GM23338 (cell line): ENCODE measurements at regions not wholly inside any gene's neighbourhood (a gene's known extent, or its start where the extent isn't known, plus 50 kb on each side); places are given as distances from the start of the nearest gene placed in this dataset.

ENCODE experiments used
- ATAC-seq: fragments of 200-7000 bp; cut with Tn5 transposase; 3 replicates; pipeline ENCODE4 v1.9.1; 2020
- DNase-seq: peaks from one replicate; pipeline ENCODE4 v3.0.0-alpha.2; 2015; ENCODE audit warnings: low spot score
- H2AFZ ChIP-seq: fragments of 200-600 bp; sonication (generic); 2 replicates; pipeline ENCODE4 v1.8.0; 2016; ENCODE audit warnings: antibody characterized with exemption, mild to moderate bottlenecking, moderate library complexity
- H3F3A ChIP-seq: fragments of 200-600 bp; sonication (generic); replicated peaks from 2 replicates; pipeline ENCODE4 v1.8.0; 2017; ENCODE audit warnings: antibody characterized with exemption, mixed run types, low read depth
- H3K27ac ChIP-seq: fragments of 200-600 bp; sonication (generic); 2 replicates; pipeline ENCODE4 v1.6.1; 2016; ENCODE audit warnings: low read depth
- H3K27me3 ChIP-seq: fragments of 200-600 bp; sonication (generic); 2 replicates; pipeline ENCODE4 v1.8.0; 2016; ENCODE audit warnings: mild to moderate bottlenecking, mixed run types, moderate library complexity; ENCODE audit not compliant: insufficient read depth
- H3K36me3 ChIP-seq: fragments of 200-600 bp; sonication (generic); 2 replicates; pipeline ENCODE4 v1.8.0; 2016; ENCODE audit warnings: mild to moderate bottlenecking; ENCODE audit not compliant: insufficient read depth
- H3K4me1 ChIP-seq: fragments of 200-600 bp; sonication (generic); 2 replicates; pipeline ENCODE4 v1.8.0; 2016; ENCODE audit warnings: mild to moderate bottlenecking, moderate library complexity; ENCODE audit not compliant: insufficient read depth
- H3K4me2 ChIP-seq: fragments of 200-600 bp; sonication (generic); 2 replicates; pipeline ENCODE4 v1.7.1; 2017; ENCODE audit warnings: mixed run types
- H3K4me3 ChIP-seq: fragments of 200-600 bp; sonication (generic); 2 replicates; pipeline ENCODE4 v1.6.1; 2016; ENCODE audit warnings: mixed run types
- H3K79me2 ChIP-seq: fragments of 200-600 bp; sonication (generic); replicated peaks from 2 replicates; pipeline ENCODE4 v1.8.0; 2017; ENCODE audit warnings: mild to moderate bottlenecking; ENCODE audit not compliant: insufficient read depth
- H3K9me2 ChIP-seq: fragments of 200-600 bp; sonication (generic); 2 replicates; pipeline ENCODE4 v1.8.0; 2017; ENCODE audit not compliant: insufficient read depth
- H4K20me1 ChIP-seq: fragments of 200-600 bp; sonication (generic); replicated peaks from 2 replicates; pipeline ENCODE4 v1.8.0; 2017; ENCODE audit warnings: mild to moderate bottlenecking; ENCODE audit not compliant: insufficient read depth
- H3K27ac Mint-ChIP-seq: 2 replicates; pipeline ENCODE4 v1.8.0; 2020; ENCODE audit warnings: inconsistent platforms, mild to moderate bottlenecking, moderate library complexity, mixed read lengths
- H3K27me3 Mint-ChIP-seq: 3 replicates; pipeline ENCODE4 v1.8.0; 2022; ENCODE audit warnings: low read depth, mild to moderate bottlenecking, moderate library complexity, mixed read lengths, inconsistent platforms; ENCODE audit not compliant: insufficient read depth, poor library complexity
- H3K36me3 Mint-ChIP-seq: 3 replicates; pipeline ENCODE4 v1.8.0; 2021; ENCODE audit warnings: low read depth, mild to moderate bottlenecking, inconsistent platforms, moderate library complexity, mixed read lengths
- H3K4me1 Mint-ChIP-seq: 3 replicates; pipeline ENCODE4 v1.8.0; 2020; ENCODE audit warnings: mild to moderate bottlenecking, inconsistent platforms, mixed read lengths
- H3K4me3 Mint-ChIP-seq: 3 replicates; pipeline ENCODE4 v1.8.0; 2021; ENCODE audit warnings: moderate library complexity, mild to moderate bottlenecking, inconsistent platforms, mixed read lengths
- H3K9me3 Mint-ChIP-seq: 3 replicates; pipeline ENCODE4 v1.8.0; 2020; ENCODE audit warnings: moderate library complexity, mild to moderate bottlenecking, inconsistent platforms, mixed read lengths
- CREB1 ChIP-seq: fragments of 250-450 bp; sonication (Bioruptor Pico); IDR thresholded peaks from 2 replicates; pipeline ENCODE4 v1.5.0; 2020; ENCODE audit warnings: low read depth, mild to moderate bottlenecking, moderate library complexity
- ETS1 ChIP-seq: IDR thresholded peaks from 2 replicates; pipeline ENCODE4 v1.6.1; 2016; ENCODE audit warnings: antibody characterized with exemption
- EZH2 ChIP-seq: fragments of 200-600 bp; sonication (generic); IDR thresholded peaks from one replicate; pipeline ENCODE4 v1.8.0; 2017; ENCODE audit warnings: antibody characterized with exemption, mild to moderate bottlenecking, low read depth; ENCODE audit not compliant: unreplicated experiment
- EZH2phosphoT487 ChIP-seq: fragments of 200-600 bp; sonication (generic); IDR thresholded peaks from one replicate; pipeline ENCODE4 v1.8.1; 2018; ENCODE audit warnings: antibody characterized with exemption; ENCODE audit not compliant: unreplicated experiment
- JUNB ChIP-seq: IDR thresholded peaks from one replicate; pipeline ENCODE4 v1.6.1; 2016; ENCODE audit warnings: antibody characterized with exemption; ENCODE audit not compliant: unreplicated experiment
- NANOG ChIP-seq: IDR thresholded peaks from 2 replicates; pipeline ENCODE4 v1.6.1; 2016; ENCODE audit warnings: antibody characterized with exemption, borderline replicate concordance
- POLR2AphosphoS5 ChIP-seq: IDR thresholded peaks from 2 replicates; pipeline ENCODE4 v1.6.1; 2016; ENCODE audit warnings: antibody characterized with exemption, low read depth
- STAT1 ChIP-seq: IDR thresholded peaks from one replicate; pipeline ENCODE4 v1.6.1; 2016; ENCODE audit warnings: antibody characterized with exemption; ENCODE audit not compliant: unreplicated experiment
- ZNF114 ChIP-seq: fragments of 250-450 bp; sonication (Bioruptor Pico); IDR thresholded peaks from 2 replicates; pipeline ENCODE4 v1.5.0; 2020; ENCODE audit warnings: mild to moderate bottlenecking, moderate library complexity
- ZNF331 ChIP-seq: fragments of 250-450 bp; sonication (Bioruptor Pico); IDR thresholded peaks from 2 replicates; pipeline ENCODE4 v1.5.0; 2020; ENCODE audit warnings: low read depth, mild to moderate bottlenecking, moderate library complexity
- ZNF462 ChIP-seq: fragments of 250-450 bp; sonication (Bioruptor Pico); IDR thresholded peaks from 2 replicates; pipeline ENCODE4 v1.5.0; 2020; ENCODE audit warnings: mild to moderate bottlenecking, moderate library complexity
- TF ChIP-seq, protein P1 (sequence below): IDR thresholded peaks from one replicate; pipeline ENCODE4 v1.6.1; 2018; ENCODE audit warnings: antibody characterized with exemption; ENCODE audit not compliant: unreplicated experiment
- TF ChIP-seq, protein P2 (sequence below), 2 experiments: fragments of 200-600 bp in 1 of 2; sonication (generic) in 1 of 2; conservative IDR thresholded peaks; 2 replicates each; pipeline versions ENCODE4 v1.5.1 to v1.6.1; 2016 to 2017; ENCODE audit warnings: antibody characterized with exemption in 2 of 2, low read depth in 2 of 2, mild to moderate bottlenecking in 2 of 2, moderate library complexity in 1 of 2

DNA sequence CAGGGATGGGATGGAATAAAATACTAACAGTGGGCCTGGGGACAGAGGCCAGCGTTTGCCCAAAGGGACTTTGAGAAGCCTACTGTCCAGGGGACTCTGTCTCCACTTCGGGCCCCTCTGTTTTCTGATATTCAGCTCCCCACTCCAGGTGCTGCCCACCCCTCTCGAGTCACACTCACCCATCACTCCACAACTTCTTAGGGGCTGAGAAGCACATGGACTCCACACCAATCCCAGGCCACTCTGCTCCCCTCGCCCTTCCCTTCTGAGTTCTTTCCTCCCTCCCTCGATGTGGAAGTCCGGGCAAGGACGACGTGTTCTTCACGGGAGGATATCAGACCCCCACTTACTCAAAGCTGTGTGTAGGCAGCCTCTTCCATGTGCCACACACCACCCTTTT lies 124.5 kb downstream of the BARX1 start (continued):
- no peak for TF ChIP-seq ZNF331 (CRISPR knock-in tag)

- Mint-ChIP-seq H3K27ac (no peak overlapping the region), H3K9me3 (peaks cover 4% of the 10 kb centered on the region; the same call in 2 of the 3 replicates), H3K4me3 (no peak overlapping the region), H3K4me1 (peaks cover 18% of the 10 kb centered on the region), H3K36me3 (no peaks in the 10 kb centered on the region), H3K27me3 (peaks cover 25% of the 10 kb centered on the region)
- Histone ChIP-seq H3K4me2 (no peak overlapping the region), H3K9me2 (no peaks in the 10 kb centered on the region), H3K27me3 (peaks cover 16% of the 10 kb centered on the region), H3K27ac (no peak overlapping the region), H2AFZ (no peak overlapping the region; the same call in 1 of the 2 replicates), H3K36me3 (no peaks in the 10 kb centered on the region), H3K4me3 (no peak overlapping the region), H4K20me1 (no peaks in the 10 kb centered on the region), H3K79me2 (no peaks in the 10 kb centered on the region), H3K4me1 (no peaks in the 10 kb centered on the region; the same call in 1 of the 2 replicates), H3F3A (no peaks in the 10 kb centered on the region)
- DNase-seq (no peak), ATAC-seq (no peak)
- TF ChIP-seq JUNB = no peak
- no peak for TF ChIP-seq POLR2AphosphoS5
- no peak for TF ChIP-seq ZNF331 (CRISPR knock-in tag)
- no peak for TF ChIP-seq CREB1 (CRISPR knock-in tag)
- TF ChIP-seq NANOG = no peak
- TF ChIP-seq ZNF114 = no peak
- no peak for TF ChIP-seq EZH2
- no peak for TF ChIP-seq ZNF462 (CRISPR knock-in tag)
- TF ChIP-seq, protein P1, sequence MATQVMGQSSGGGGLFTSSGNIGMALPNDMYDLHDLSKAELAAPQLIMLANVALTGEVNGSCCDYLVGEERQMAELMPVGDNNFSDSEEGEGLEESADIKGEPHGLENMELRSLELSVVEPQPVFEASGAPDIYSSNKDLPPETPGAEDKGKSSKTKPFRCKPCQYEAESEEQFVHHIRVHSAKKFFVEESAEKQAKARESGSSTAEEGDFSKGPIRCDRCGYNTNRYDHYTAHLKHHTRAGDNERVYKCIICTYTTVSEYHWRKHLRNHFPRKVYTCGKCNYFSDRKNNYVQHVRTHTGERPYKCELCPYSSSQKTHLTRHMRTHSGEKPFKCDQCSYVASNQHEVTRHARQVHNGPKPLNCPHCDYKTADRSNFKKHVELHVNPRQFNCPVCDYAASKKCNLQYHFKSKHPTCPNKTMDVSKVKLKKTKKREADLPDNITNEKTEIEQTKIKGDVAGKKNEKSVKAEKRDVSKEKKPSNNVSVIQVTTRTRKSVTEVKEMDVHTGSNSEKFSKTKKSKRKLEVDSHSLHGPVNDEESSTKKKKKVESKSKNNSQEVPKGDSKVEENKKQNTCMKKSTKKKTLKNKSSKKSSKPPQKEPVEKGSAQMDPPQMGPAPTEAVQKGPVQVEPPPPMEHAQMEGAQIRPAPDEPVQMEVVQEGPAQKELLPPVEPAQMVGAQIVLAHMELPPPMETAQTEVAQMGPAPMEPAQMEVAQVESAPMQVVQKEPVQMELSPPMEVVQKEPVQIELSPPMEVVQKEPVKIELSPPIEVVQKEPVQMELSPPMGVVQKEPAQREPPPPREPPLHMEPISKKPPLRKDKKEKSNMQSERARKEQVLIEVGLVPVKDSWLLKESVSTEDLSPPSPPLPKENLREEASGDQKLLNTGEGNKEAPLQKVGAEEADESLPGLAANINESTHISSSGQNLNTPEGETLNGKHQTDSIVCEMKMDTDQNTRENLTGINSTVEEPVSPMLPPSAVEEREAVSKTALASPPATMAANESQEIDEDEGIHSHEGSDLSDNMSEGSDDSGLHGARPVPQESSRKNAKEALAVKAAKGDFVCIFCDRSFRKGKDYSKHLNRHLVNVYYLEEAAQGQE = no peak
- no peak for TF ChIP-seq STAT1
- TF ChIP-seq, protein P2, sequence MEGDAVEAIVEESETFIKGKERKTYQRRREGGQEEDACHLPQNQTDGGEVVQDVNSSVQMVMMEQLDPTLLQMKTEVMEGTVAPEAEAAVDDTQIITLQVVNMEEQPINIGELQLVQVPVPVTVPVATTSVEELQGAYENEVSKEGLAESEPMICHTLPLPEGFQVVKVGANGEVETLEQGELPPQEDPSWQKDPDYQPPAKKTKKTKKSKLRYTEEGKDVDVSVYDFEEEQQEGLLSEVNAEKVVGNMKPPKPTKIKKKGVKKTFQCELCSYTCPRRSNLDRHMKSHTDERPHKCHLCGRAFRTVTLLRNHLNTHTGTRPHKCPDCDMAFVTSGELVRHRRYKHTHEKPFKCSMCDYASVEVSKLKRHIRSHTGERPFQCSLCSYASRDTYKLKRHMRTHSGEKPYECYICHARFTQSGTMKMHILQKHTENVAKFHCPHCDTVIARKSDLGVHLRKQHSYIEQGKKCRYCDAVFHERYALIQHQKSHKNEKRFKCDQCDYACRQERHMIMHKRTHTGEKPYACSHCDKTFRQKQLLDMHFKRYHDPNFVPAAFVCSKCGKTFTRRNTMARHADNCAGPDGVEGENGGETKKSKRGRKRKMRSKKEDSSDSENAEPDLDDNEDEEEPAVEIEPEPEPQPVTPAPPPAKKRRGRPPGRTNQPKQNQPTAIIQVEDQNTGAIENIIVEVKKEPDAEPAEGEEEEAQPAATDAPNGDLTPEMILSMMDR (conservative IDR thresholded peaks at IDR 0.05; ENCODE audit: low read depth in 2 of 2) = no peak
- no peak for TF ChIP-seq ETS1
- TF ChIP-seq EZH2phosphoT487 = no peak
Measured at GRCh38 chr9:93830012-93830596, 125.1 kb downstream of the BARX1 start.
